ENCODE measurements at regions not wholly inside any gene's neighbourhood (a gene's known extent, or its start where the extent isn't known, plus 50 kb on each side); places are given as distances from the start of the nearest gene placed in this dataset.

- DNase-seq (ENCODE audit: low spot score): no peak
- no peak overlapping the region for H3K27ac ChIP-seq
- ChIA-PET CTCF (no interaction called here), POLR2A (ENCODE audit: low non-redundant PET) (no interaction called here)
- TF ChIP-seq, protein P1, sequence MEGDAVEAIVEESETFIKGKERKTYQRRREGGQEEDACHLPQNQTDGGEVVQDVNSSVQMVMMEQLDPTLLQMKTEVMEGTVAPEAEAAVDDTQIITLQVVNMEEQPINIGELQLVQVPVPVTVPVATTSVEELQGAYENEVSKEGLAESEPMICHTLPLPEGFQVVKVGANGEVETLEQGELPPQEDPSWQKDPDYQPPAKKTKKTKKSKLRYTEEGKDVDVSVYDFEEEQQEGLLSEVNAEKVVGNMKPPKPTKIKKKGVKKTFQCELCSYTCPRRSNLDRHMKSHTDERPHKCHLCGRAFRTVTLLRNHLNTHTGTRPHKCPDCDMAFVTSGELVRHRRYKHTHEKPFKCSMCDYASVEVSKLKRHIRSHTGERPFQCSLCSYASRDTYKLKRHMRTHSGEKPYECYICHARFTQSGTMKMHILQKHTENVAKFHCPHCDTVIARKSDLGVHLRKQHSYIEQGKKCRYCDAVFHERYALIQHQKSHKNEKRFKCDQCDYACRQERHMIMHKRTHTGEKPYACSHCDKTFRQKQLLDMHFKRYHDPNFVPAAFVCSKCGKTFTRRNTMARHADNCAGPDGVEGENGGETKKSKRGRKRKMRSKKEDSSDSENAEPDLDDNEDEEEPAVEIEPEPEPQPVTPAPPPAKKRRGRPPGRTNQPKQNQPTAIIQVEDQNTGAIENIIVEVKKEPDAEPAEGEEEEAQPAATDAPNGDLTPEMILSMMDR (conservative IDR thresholded peaks at IDR 0.05; ENCODE audit: low read depth): no peak
Measured at GRCh38 chr3:26106228-26106627, 316.3 kb downstream of the OXSM start.

DNA sequence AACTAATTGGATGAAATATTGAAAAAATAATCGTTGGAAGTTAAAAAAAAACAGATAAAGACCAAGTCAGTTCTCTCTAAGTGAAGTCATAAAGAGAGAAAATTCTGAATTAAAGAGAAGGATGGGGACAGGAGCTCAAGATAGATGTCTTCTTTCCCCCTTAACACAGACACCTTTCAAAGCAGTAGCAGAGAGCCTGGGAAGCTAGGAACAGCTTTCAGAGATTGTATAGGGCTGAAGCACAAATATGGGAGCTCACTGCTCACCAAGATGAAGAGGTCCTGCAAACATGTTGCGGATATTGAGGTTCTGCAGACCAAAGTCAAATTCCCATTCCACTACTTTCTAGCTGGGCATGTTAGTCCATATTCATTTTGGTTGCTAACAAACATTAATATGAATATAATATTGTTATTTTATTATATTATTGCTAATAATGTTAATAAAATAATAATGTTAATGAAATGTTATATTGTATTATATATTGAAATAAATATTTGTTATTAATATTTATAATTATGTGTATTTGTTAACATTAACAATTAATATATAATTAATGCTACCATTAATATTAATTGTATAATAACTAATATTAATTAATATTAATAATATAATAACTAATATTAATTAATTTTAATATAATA lies 319.1 kb downstream of the OXSM start:
- TF ChIP-seq, protein P1 (conservative IDR thresholded peaks at IDR 0.05; ENCODE audit: low read depth): no peak
- no peak for DNase-seq (ENCODE audit: low spot score)
- POLR2A ChIA-PET (ENCODE audit: low non-redundant PET): no interaction called here
- CTCF ChIA-PET: interaction anchor here (0.6 kb wide), 1 partner anchor 32 kb away, joined by 5 read pairs; no protein-coding TSS in a partner anchor
- no peak overlapping the region for H3K27ac ChIP-seq

DNA sequence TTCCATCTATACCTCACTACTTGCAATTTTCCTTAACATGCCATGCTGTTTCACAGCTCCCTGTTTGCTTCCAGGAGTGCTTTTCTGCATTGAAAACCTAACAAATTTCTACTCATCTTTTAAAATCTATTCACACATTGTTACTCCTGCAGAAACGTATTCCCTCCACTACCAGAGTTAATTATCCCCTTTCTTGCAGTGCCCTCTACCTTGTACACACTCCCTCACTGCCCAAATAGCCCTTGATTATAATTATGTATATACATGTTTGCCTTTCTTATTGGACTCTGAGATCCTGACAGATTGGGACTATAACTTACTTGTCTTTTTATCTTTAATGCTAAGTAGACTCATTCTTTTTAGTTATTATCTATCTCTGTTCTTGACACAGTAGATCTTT lies 325.0 kb downstream of the OXSM start:
- TF ChIP-seq, protein P1 (conservative IDR thresholded peaks at IDR 0.05; ENCODE audit: low read depth): no peak
- CTCF ChIA-PET: no interaction called here
- DNase-seq (ENCODE audit: low spot score): no peak
- no peak overlapping the region for H3K27ac ChIP-seq
- POLR2A ChIA-PET (ENCODE audit: low non-redundant PET): no interaction called here

GRCh38 chr3:26118165-26118564 lies 328.3 kb downstream of the OXSM start:
- H3K27ac ChIP-seq: no peak overlapping the region
- ChIA-PET CTCF (no interaction called here), POLR2A (ENCODE audit: low non-redundant PET) (no interaction called here)
- TF ChIP-seq, protein P1 (conservative IDR thresholded peaks at IDR 0.05; ENCODE audit: low read depth): no peak
- no peak for DNase-seq (ENCODE audit: low spot score)

DNA sequence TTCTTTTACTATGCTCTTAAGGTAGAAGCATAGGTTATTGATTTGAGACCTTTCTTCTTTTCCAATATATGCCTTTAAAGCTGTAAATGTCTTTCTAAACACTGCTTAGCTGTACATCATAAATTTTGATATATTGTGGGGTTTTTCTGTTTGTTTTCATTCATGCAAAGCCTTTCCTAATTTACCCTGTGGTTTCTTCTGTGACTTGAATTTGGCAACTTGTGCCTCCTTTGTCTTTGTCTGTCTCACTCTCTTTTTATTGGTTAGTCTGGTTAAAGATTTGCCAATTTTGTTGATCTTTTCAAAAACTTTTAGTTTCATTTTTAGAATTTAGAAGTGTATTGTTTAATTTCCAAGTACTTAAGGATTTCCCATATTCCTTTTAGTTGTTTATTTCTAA lies 343.1 kb downstream of the OXSM start:
- H3K27ac ChIP-seq: no peak overlapping the region
- TF ChIP-seq, protein P1 (conservative IDR thresholded peaks at IDR 0.05; ENCODE audit: low read depth): no peak
- ChIA-PET POLR2A (ENCODE audit: low non-redundant PET) (no interaction called here), CTCF (no interaction called here)
- DNase-seq (ENCODE audit: low spot score): no peak

- POLR2A ChIA-PET (ENCODE audit: low non-redundant PET): no interaction called here
- CTCF ChIA-PET: no interaction called here
- DNase-seq (ENCODE audit: low spot score): no peak
- TF ChIP-seq, protein P1 (conservative IDR thresholded peaks at IDR 0.05; ENCODE audit: low read depth): no peak
- no peak overlapping the region for H3K27ac ChIP-seq
Measured at GRCh38 chr3:26141296-26141695, 351.4 kb downstream of the OXSM start.

All from RWPE1 (cell line).